Lower leg skin (tissue), 3 donors: ENCODE measurements at regions not wholly inside any gene's neighbourhood (a gene's known extent, or its start where the extent isn't known, plus 50 kb on each side); places are given as distances from the start of the nearest gene placed in this dataset.

Experiments used
- CTCF ChIP-seq, 3 donors: fragments of 450-650 bp; IDR thresholded peaks; one replicate each; pipeline ENCODE4 v1.5.1; 2016; ENCODE audit warnings: antibody characterized with exemption in 3 of 3, mild to moderate bottlenecking in 3 of 3, moderate library complexity in 2 of 3
- POLR2A ChIP-seq, 2 donors: fragments of 450-650 bp; IDR thresholded peaks; one replicate each; pipeline ENCODE4 v1.6.1; 2016 to 2017; ENCODE audit warnings: antibody characterized with exemption in 2 of 2, mild to moderate bottlenecking in 1 of 2, moderate library complexity in 1 of 2

GRCh38 chr16:73949574-73950320 lies 346.9 kb upstream of the PSMD7 start:
- TF ChIP-seq POLR2A (IDR thresholded peaks at IDR 0.05) (no peak), CTCF (IDR thresholded peaks at IDR 0.05) (no peak)
